IMR-90 (cell line): ENCODE measurements at regions not wholly inside any gene's neighbourhood (a gene's known extent, or its start where the extent isn't known, plus 50 kb on each side); places are given as distances from the start of the nearest gene placed in this dataset.

Experiments
- ATAC-seq: fragments of 200-7000 bp; cut with Tn5 transposase; 2 replicates; pipeline ENCODE4 v1.9.1; 2020; ENCODE audit warnings: low read depth, mild to moderate bottlenecking, moderate library complexity
- BruUV-seq: library from RNA; stranded (reverse); fragments of 400-500 nt; replicated peaks from 2 replicates; lab custom pipeline; 2021; lab: Mats Ljungman, UMichigan
- CTCF ChIA-PET: fragments of 300-600 bp; formaldehyde crosslinking; extraction: SDS; loops from one replicate; lab custom pipeline; 2021; ENCODE audit warnings: antibody characterized with exemption; lab: Yijun Ruan, JAX
- POLR2A ChIA-PET: fragments of 300-600 bp; sonication (Branson Sonifier 250); formaldehyde crosslinking; loops from one replicate; lab custom pipeline; 2022; ENCODE audit warnings: antibody characterized with exemption; ENCODE audit not compliant: unreplicated experiment; lab: Charles Lee
- DNase-seq: peaks from one replicate; pipeline ENCODE4 v3.0.0; 2013
- H2AFZ ChIP-seq: replicated peaks from 2 replicates; pipeline ENCODE3; 2013; ENCODE audit warnings: low read length, mild to moderate bottlenecking; ENCODE audit not compliant: poor library complexity
- H2AK5ac ChIP-seq: 2 replicates; pipeline ENCODE4 v1.6.1; 2013; ENCODE audit warnings: low read depth, low read length, inconsistent platforms
- H2AK9ac ChIP-seq: replicated peaks from 2 replicates; pipeline ENCODE3; 2013; ENCODE audit warnings: mild to moderate bottlenecking, low read depth, low read length, moderate library complexity; ENCODE audit not compliant: poor library complexity
- H2BK120ac ChIP-seq: 2 replicates; pipeline ENCODE4 v1.6.1; 2013; ENCODE audit warnings: low read depth, low read length, inconsistent platforms
- H2BK15ac ChIP-seq: 3 replicates; pipeline ENCODE4 v1.6.1; 2013; ENCODE audit warnings: low read depth, low read length, inconsistent platforms
- H2BK20ac ChIP-seq: 2 replicates; pipeline ENCODE4 v1.6.1; 2013; ENCODE audit warnings: low read depth, mild to moderate bottlenecking, inconsistent platforms, low read length, moderate library complexity
- H2BK5ac ChIP-seq: 2 replicates; pipeline ENCODE4 v1.6.1; 2013; ENCODE audit warnings: mild to moderate bottlenecking, low read depth, low read length, inconsistent platforms; ENCODE audit not compliant: poor library complexity, severe bottlenecking
- H3K14ac ChIP-seq: replicated peaks from 2 replicates; pipeline ENCODE4 v1.6.1; 2013; ENCODE audit warnings: low read depth, low read length, inconsistent platforms
- H3K18ac ChIP-seq: 2 replicates; pipeline ENCODE4 v1.6.1; 2013; ENCODE audit warnings: low read depth, low read length, control low read depth
- H3K23ac ChIP-seq: 2 replicates; pipeline ENCODE4 v1.6.1; 2013; ENCODE audit warnings: low read depth, low read length, inconsistent platforms
- H3K27ac ChIP-seq: 2 replicates; pipeline ENCODE4 v1.5.1; 2013; ENCODE audit warnings: mild to moderate bottlenecking, control low read depth, low read length; ENCODE audit not compliant: insufficient read depth
- H3K27me3 ChIP-seq: 2 replicates; pipeline ENCODE4 v1.6.1; 2013; ENCODE audit warnings: low read length; ENCODE audit not compliant: control insufficient read depth, insufficient read depth
- H3K36me3 ChIP-seq: 2 replicates; pipeline ENCODE4 v1.6.1; 2013; ENCODE audit warnings: low read length, mixed read lengths; ENCODE audit not compliant: control insufficient read depth, insufficient read depth
- H3K4ac ChIP-seq: 2 replicates; pipeline ENCODE4 v1.6.1; 2013; ENCODE audit warnings: low read depth, low read length, inconsistent platforms
- H3K4me1 ChIP-seq: 2 replicates; pipeline ENCODE4 v1.6.1; 2013; ENCODE audit warnings: low read length, mixed read lengths; ENCODE audit not compliant: control insufficient read depth, insufficient read depth
- H3K4me2 ChIP-seq: 2 replicates; pipeline ENCODE4 v1.6.1; 2013; ENCODE audit warnings: low read depth, mild to moderate bottlenecking, control low read depth, low read length, moderate library complexity
- H3K4me3 ChIP-seq: 2 replicates; pipeline ENCODE4 v1.5.1; 2013; ENCODE audit warnings: low read depth, mild to moderate bottlenecking, control low read depth, low read length, moderate library complexity; ENCODE audit not compliant: insufficient read depth
- H3K56ac ChIP-seq: 2 replicates; pipeline ENCODE4 v1.6.1; 2013; ENCODE audit warnings: low read length, inconsistent platforms; ENCODE audit not compliant: insufficient read depth; ENCODE audit errors: extremely low read depth
- H3K79me1 ChIP-seq, 2 experiments: 2 replicates each; pipeline ENCODE4 v1.6.1; 2013; ENCODE audit warnings: low read length in 2 of 2, inconsistent platforms in 1 of 2, low read depth in 1 of 2
- H3K9ac ChIP-seq: 2 replicates; pipeline ENCODE4 v1.6.1; 2013; ENCODE audit warnings: low read depth, low read length, control low read depth
- H3K9me1 ChIP-seq: 2 replicates; pipeline ENCODE4 v1.6.1; 2013; ENCODE audit warnings: low read length, inconsistent platforms; ENCODE audit not compliant: insufficient read depth
- H3K9me3 ChIP-seq: 2 replicates; pipeline ENCODE4 v1.6.1; 2013; ENCODE audit warnings: low read length; ENCODE audit not compliant: control insufficient read depth, insufficient read depth
- H4K20me1 ChIP-seq: 2 replicates; pipeline ENCODE4 v1.6.1; 2013; ENCODE audit warnings: low read length, inconsistent platforms; ENCODE audit not compliant: insufficient read depth
- H4K5ac ChIP-seq: 2 replicates; pipeline ENCODE4 v1.6.1; 2013; ENCODE audit warnings: mild to moderate bottlenecking, low read depth, low read length, control low read depth
- H4K8ac ChIP-seq, 2 experiments: 2 replicates each; pipeline ENCODE4 v1.6.1; 2013; ENCODE audit warnings: low read depth in 2 of 2, low read length in 2 of 2, control low read depth in 1 of 2, inconsistent platforms in 1 of 2
- H4K91ac ChIP-seq: 2 replicates; pipeline ENCODE4 v1.6.1; 2013; ENCODE audit warnings: low read depth, low read length, inconsistent platforms; ENCODE audit not compliant: insufficient read depth
- CTCF ChIP-seq: conservative IDR thresholded peaks from 2 replicates; pipeline ENCODE4 v1.5.1; 2012; ENCODE audit warnings: mild to moderate bottlenecking, low read depth, low read length, improper control_type of control experiment
- SMC3 ChIP-seq: fragments of 150-350 bp; IDR thresholded peaks from 2 replicates; pipeline ENCODE4 v1.6.1; 2016; ENCODE audit warnings: low read depth, mild to moderate bottlenecking, antibody characterized with exemption, low read length, moderate library complexity
- WGBS, 2 experiments: methylation state at CpG; one replicate each; pipeline versions ENCODE4 v1.1.5 to v1.1.7; 2013; ENCODE audit warnings: missing lambda C conversion rate in 2 of 2; ENCODE audit not compliant: insufficient read length in 1 of 2; ENCODE audit errors: extremely low coverage in 2 of 2; 5-methylcytosine and 5-hydroxymethylcytosine counted together
- dilution Hi-C: fragments of 300-500 bp; cut with HindIII; formaldehyde crosslinking; loops from one replicate; pipeline ENCODE4 v1.14.3; 2018; ENCODE audit warnings: low sequenced_read_pairs; ENCODE audit not compliant: unreplicated experiment
- in situ Hi-C: fragments of 300-500 bp; cut with MboI; formaldehyde crosslinking; loops from 3 replicates; pipeline ENCODE4 v1.14.3; 2019; ENCODE audit warnings: low sequenced_read_pairs, inconsistent platforms, mixed read lengths
- intact Hi-C: fragments of 100-400 bp; cut with micrococcal nuclease; formaldehyde crosslinking; loops from 2 replicates; pipeline ENCODE4 v1.10.0; 2022

- Histone ChIP-seq H3K4me3 (no peak overlapping the region), H3K9me3 (no peaks in the 10 kb centered on the region), H3K18ac (peak overlapping the region; percentile 61; the same call in 1 of the 2 replicates), H4K91ac (no peak overlapping the region), H3K79me1 (no peaks in the 10 kb centered on the region), H2BK120ac (no peak overlapping the region; the same call in 1 of the 2 replicates), H3K4me1 (peaks cover 13% of the 10 kb centered on the region), H2BK5ac (no peak overlapping the region), H2BK20ac (no peak overlapping the region), H3K9me1 (no peaks in the 10 kb centered on the region), H3K27ac (peak overlapping the region; percentile 89; the same call in 1 of the 2 replicates), H3K9ac (no peak overlapping the region), H3K23ac (no peak overlapping the region), H4K5ac (peak overlapping the region; percentile 18; the same call in 1 of the 2 replicates), H3K4ac (no peak overlapping the region), H2AK5ac (no peak overlapping the region), H3K36me3 (no peaks in the 10 kb centered on the region), H3K56ac (no peak overlapping the region), H3K14ac (no peak overlapping the region), H4K20me1 (no peaks in the 10 kb centered on the region), H4K8ac (no peak overlapping the region), H3K27me3 (no peaks in the 10 kb centered on the region), H2AFZ (no peak overlapping the region), H3K4me2 (peak overlapping the region; percentile 51), H2BK15ac (no peak overlapping the region), H2AK9ac (no peak overlapping the region)
- ATAC-seq (peak; percentile 60; the same call in 1 of the 2 replicates), DNase-seq (peak; percentile 33)
- 60% methylated on average over 2 of the region's 8 CpGs; no CpG with 5 or more reads in 1 of the 2 experiments for whole genome bisulfite sequencing, 2 experiments
- TF ChIP-seq SMC3 = no peak
- TF ChIP-seq CTCF = no peak
- BruUV-seq = no TSS peak
- in situ Hi-C loops (no loop called here), intact Hi-C loops (no loop called here), dilution Hi-C loops (no loop called here)
- ChIA-PET CTCF (no interaction called here), POLR2A (no interaction called here)
Measured at GRCh38 chr7:25831831-25832411, 320.1 kb upstream of the NFE2L3 start.
